ENCODE measurements at regions not wholly inside any gene's neighbourhood (a gene's known extent, or its start where the extent isn't known, plus 50 kb on each side); places are given as distances from the start of the nearest gene placed in this dataset.

DNA sequence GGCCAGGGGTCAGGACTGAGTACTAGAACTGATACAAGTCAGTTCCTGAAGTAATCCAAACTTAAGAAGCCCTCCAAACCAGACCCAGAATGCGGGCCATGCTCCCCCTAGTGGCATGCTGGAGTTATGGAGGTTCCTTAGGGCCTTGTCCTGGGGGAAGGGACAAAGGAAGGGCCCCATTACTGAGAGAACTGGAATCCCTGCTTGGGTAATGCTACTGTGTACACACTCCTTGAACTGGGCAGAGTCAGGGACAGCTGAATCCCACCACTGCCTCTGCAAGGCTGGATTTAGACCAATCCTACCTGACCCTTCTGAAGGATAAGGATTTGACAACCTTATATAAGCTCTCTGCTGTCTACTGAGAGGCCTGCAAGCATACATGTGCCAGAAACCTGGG, 97.3 kb upstream of the AKIP1 start (continued):
- TF ChIP-seq, protein P1, sequence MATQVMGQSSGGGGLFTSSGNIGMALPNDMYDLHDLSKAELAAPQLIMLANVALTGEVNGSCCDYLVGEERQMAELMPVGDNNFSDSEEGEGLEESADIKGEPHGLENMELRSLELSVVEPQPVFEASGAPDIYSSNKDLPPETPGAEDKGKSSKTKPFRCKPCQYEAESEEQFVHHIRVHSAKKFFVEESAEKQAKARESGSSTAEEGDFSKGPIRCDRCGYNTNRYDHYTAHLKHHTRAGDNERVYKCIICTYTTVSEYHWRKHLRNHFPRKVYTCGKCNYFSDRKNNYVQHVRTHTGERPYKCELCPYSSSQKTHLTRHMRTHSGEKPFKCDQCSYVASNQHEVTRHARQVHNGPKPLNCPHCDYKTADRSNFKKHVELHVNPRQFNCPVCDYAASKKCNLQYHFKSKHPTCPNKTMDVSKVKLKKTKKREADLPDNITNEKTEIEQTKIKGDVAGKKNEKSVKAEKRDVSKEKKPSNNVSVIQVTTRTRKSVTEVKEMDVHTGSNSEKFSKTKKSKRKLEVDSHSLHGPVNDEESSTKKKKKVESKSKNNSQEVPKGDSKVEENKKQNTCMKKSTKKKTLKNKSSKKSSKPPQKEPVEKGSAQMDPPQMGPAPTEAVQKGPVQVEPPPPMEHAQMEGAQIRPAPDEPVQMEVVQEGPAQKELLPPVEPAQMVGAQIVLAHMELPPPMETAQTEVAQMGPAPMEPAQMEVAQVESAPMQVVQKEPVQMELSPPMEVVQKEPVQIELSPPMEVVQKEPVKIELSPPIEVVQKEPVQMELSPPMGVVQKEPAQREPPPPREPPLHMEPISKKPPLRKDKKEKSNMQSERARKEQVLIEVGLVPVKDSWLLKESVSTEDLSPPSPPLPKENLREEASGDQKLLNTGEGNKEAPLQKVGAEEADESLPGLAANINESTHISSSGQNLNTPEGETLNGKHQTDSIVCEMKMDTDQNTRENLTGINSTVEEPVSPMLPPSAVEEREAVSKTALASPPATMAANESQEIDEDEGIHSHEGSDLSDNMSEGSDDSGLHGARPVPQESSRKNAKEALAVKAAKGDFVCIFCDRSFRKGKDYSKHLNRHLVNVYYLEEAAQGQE (IDR thresholded peaks at IDR 0.05; ENCODE audit: borderline replicate concordance): peak; percentile 28; the same call in 1 of the 2 replicates
- TF ChIP-seq, protein P1 (CRISPR knock-in tag; IDR thresholded peaks at IDR 0.05; ENCODE audit: low read depth): no peak
- TF ChIP-seq RB1 (IDR thresholded peaks at IDR 0.05; ENCODE audit: low read depth): peak; percentile 20; the same call in 1 of the 2 replicates
- TF ChIP-seq RCOR1 (IDR thresholded peaks at IDR 0.05; ENCODE audit: borderline replicate concordance in 1 of 2, low read depth in 2 of 2, low read length in 2 of 2): 0 out of 4 replicates have a peak, but pooled peaks of 1 of the 2 experiments have one; percentile 15
- no peak for TF ChIP-seq ZNF140 (CRISPR knock-in tag; IDR thresholded peaks at IDR 0.05)

Measured in K562 (cell line).